Loucy (cell line): ENCODE measurements at regions not wholly inside any gene's neighbourhood (a gene's known extent, or its start where the extent isn't known, plus 50 kb on each side); places are given as distances from the start of the nearest gene placed in this dataset.

Source experiments
- H2AFZ ChIP-seq: fragments of 200-600 bp; sonication (generic); 2 replicates; pipeline ENCODE4 v1.6.0; 2016; ENCODE audit warnings: antibody characterized with exemption, mild to moderate bottlenecking, low read length, moderate library complexity
- H3F3A ChIP-seq: fragments of 200-600 bp; 2 replicates; pipeline ENCODE4 v1.6.0; 2016; ENCODE audit warnings: antibody characterized with exemption, low read depth, mild to moderate bottlenecking
- H3K27me3 ChIP-seq: fragments of 200-600 bp; sonication (generic); 2 replicates; pipeline ENCODE4 v1.6.1; 2014; ENCODE audit warnings: low read length, mild to moderate bottlenecking; ENCODE audit not compliant: insufficient read depth, poor library complexity, severe bottlenecking
- H3K36me3 ChIP-seq: fragments of 200-600 bp; sonication (generic); 2 replicates; pipeline ENCODE4 v1.6.1; 2016; ENCODE audit warnings: low read length; ENCODE audit not compliant: insufficient read depth
- H3K4me1 ChIP-seq: fragments of 200-600 bp; sonication (generic); 2 replicates; pipeline ENCODE4 v1.5.1; 2014; ENCODE audit warnings: low read length, mild to moderate bottlenecking; ENCODE audit not compliant: insufficient read depth, poor library complexity, severe bottlenecking
- H3K4me2 ChIP-seq: fragments of 200-600 bp; sonication (generic); 2 replicates; pipeline ENCODE4 v1.6.0; 2014; ENCODE audit warnings: antibody characterized with exemption, low read length, low read depth, mild to moderate bottlenecking; ENCODE audit not compliant: poor library complexity, severe bottlenecking
- H3K4me3 ChIP-seq: fragments of 200-600 bp; sonication (generic); 2 replicates; pipeline ENCODE4 v1.5.1; 2014; ENCODE audit warnings: low read length, mild to moderate bottlenecking, mixed read lengths; ENCODE audit not compliant: poor library complexity, severe bottlenecking
- H3K79me2 ChIP-seq: fragments of 200-600 bp; sonication (generic); 2 replicates; pipeline ENCODE4 v1.6.1; 2014; ENCODE audit warnings: low read length; ENCODE audit not compliant: insufficient read depth
- H3K9ac ChIP-seq: fragments of 200-600 bp; sonication (generic); 2 replicates; pipeline ENCODE4 v1.6.0; 2014; ENCODE audit warnings: mild to moderate bottlenecking, low read depth, low read length, moderate library complexity; ENCODE audit not compliant: poor library complexity, severe bottlenecking
- H3K9me2 ChIP-seq: fragments of 200-600 bp; sonication (generic); replicated peaks from 2 replicates; pipeline ENCODE4 v1.6.1; 2016; ENCODE audit warnings: low read depth, low read length, mixed read lengths
- H3K9me3 ChIP-seq: fragments of 200-600 bp; sonication (generic); 2 replicates; pipeline ENCODE4 v1.6.1; 2014; ENCODE audit warnings: mild to moderate bottlenecking, antibody characterized with exemption, low read length, low read depth; ENCODE audit not compliant: insufficient read depth
- H4K20me1 ChIP-seq: fragments of 200-600 bp; sonication (generic); 2 replicates; pipeline ENCODE4 v1.6.0; 2014; ENCODE audit warnings: antibody characterized with exemption, low read length, mild to moderate bottlenecking; ENCODE audit not compliant: insufficient read depth, poor library complexity, severe bottlenecking
- CTCF ChIP-seq: fragments of 200-600 bp; sonication (generic); conservative IDR thresholded peaks from 2 replicates; pipeline ENCODE4 v1.5.1; 2014; ENCODE audit warnings: mild to moderate bottlenecking, antibody characterized with exemption, low read length
- EZH2phosphoT487 ChIP-seq: fragments of 200-600 bp; IDR thresholded peaks from 2 replicates; pipeline ENCODE4 v1.6.1; 2018; ENCODE audit warnings: antibody characterized with exemption, mild to moderate bottlenecking, moderate library complexity, borderline replicate concordance

GRCh38 chr7:106182904-106183303, 70.8 kb upstream of the SYPL1 start:
- Histone ChIP-seq H2AFZ (no peak overlapping the region), H3K9ac (no peak overlapping the region), H3K4me1 (no peaks in the 10 kb centered on the region), H3K4me2 (no peak overlapping the region), H3K9me3 (no peaks in the 10 kb centered on the region), H4K20me1 (no peaks in the 10 kb centered on the region), H3K4me3 (no peak overlapping the region), H3K27me3 (no peaks in the 10 kb centered on the region), H3K79me2 (no peaks in the 10 kb centered on the region), H3K36me3 (no peaks in the 10 kb centered on the region), H3K9me2 (no peaks in the 10 kb centered on the region), H3F3A (no peaks in the 10 kb centered on the region)
- TF ChIP-seq EZH2phosphoT487: no peak
- TF ChIP-seq CTCF: no peak

GRCh38 chr7:106181658-106182265, 69.7 kb upstream of the SYPL1 start:
- no peaks in the 10 kb centered on the region for H3K4me1 ChIP-seq
- no peaks in the 10 kb centered on the region for H3K9me3 ChIP-seq
- H3F3A ChIP-seq: no peaks in the 10 kb centered on the region
- no peaks in the 10 kb centered on the region for H3K79me2 ChIP-seq
- no peak overlapping the region for H3K9ac ChIP-seq
- no peaks in the 10 kb centered on the region for H4K20me1 ChIP-seq
- no peak overlapping the region for H3K4me2 ChIP-seq
- H3K4me3 ChIP-seq: no peak overlapping the region
- no peaks in the 10 kb centered on the region for H3K36me3 ChIP-seq
- no peaks in the 10 kb centered on the region for H3K9me2 ChIP-seq
- no peak overlapping the region for H2AFZ ChIP-seq
- TF ChIP-seq CTCF (no peak), EZH2phosphoT487 (no peak)
- no peaks in the 10 kb centered on the region for H3K27me3 ChIP-seq

GRCh38 chr7:106180721-106181120, 68.6 kb upstream of the SYPL1 start:
- no peaks in the 10 kb centered on the region for H3K9me3 ChIP-seq
- H3K4me1 ChIP-seq: no peaks in the 10 kb centered on the region
- H3K4me3 ChIP-seq: no peak overlapping the region
- H2AFZ ChIP-seq: no peak overlapping the region
- no peaks in the 10 kb centered on the region for H3K36me3 ChIP-seq
- no peaks in the 10 kb centered on the region for H3K9me2 ChIP-seq
- no peak overlapping the region for H3K9ac ChIP-seq
- TF ChIP-seq EZH2phosphoT487 (no peak), CTCF (no peak)
- no peaks in the 10 kb centered on the region for H4K20me1 ChIP-seq
- no peak overlapping the region for H3K4me2 ChIP-seq
- no peaks in the 10 kb centered on the region for H3K79me2 ChIP-seq
- H3F3A ChIP-seq: no peaks in the 10 kb centered on the region
- H3K27me3 ChIP-seq: no peaks in the 10 kb centered on the region
